ENCODE measurements at regions not wholly inside any gene's neighbourhood (a gene's known extent, or its start where the extent isn't known, plus 50 kb on each side); places are given as distances from the start of the nearest gene placed in this dataset.

DNA sequence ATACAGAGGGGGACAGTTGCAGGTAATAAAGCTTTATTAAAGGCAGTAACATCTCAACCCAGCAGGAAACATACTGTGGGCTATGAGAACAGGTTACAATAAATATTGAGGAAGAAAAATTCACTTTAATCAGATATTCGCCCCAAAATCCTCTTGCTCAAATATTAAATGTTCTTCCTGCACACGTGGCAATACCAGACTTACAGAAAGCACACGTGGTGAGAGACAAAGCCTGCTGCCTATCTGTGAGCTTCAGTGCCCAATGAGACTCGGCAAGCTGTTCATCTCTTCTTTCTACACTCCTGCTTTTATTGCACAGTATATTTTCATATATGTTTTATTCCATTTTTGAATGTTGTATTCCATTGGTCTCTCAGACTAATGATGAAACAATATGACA, 113.2 kb downstream of the OR13A1 start:
- TF ChIP-seq, protein P1, sequence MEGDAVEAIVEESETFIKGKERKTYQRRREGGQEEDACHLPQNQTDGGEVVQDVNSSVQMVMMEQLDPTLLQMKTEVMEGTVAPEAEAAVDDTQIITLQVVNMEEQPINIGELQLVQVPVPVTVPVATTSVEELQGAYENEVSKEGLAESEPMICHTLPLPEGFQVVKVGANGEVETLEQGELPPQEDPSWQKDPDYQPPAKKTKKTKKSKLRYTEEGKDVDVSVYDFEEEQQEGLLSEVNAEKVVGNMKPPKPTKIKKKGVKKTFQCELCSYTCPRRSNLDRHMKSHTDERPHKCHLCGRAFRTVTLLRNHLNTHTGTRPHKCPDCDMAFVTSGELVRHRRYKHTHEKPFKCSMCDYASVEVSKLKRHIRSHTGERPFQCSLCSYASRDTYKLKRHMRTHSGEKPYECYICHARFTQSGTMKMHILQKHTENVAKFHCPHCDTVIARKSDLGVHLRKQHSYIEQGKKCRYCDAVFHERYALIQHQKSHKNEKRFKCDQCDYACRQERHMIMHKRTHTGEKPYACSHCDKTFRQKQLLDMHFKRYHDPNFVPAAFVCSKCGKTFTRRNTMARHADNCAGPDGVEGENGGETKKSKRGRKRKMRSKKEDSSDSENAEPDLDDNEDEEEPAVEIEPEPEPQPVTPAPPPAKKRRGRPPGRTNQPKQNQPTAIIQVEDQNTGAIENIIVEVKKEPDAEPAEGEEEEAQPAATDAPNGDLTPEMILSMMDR (IDR thresholded peaks at IDR 0.05), result no peak
- TF ChIP-seq POLR2A (IDR thresholded peaks at IDR 0.05), result no peak

All from esophagus squamous epithelium (tissue), 4 donors.